Amniotic epithelial cell (primary cell): ENCODE measurements at regions not wholly inside any gene's neighbourhood (a gene's known extent, or its start where the extent isn't known, plus 50 kb on each side); places are given as distances from the start of the nearest gene placed in this dataset.

Experiments
- DNase-seq: peaks from one replicate; pipeline ENCODE4 v3.0.0-alpha.2; 2010; ENCODE audit warnings: low read depth

DNA sequence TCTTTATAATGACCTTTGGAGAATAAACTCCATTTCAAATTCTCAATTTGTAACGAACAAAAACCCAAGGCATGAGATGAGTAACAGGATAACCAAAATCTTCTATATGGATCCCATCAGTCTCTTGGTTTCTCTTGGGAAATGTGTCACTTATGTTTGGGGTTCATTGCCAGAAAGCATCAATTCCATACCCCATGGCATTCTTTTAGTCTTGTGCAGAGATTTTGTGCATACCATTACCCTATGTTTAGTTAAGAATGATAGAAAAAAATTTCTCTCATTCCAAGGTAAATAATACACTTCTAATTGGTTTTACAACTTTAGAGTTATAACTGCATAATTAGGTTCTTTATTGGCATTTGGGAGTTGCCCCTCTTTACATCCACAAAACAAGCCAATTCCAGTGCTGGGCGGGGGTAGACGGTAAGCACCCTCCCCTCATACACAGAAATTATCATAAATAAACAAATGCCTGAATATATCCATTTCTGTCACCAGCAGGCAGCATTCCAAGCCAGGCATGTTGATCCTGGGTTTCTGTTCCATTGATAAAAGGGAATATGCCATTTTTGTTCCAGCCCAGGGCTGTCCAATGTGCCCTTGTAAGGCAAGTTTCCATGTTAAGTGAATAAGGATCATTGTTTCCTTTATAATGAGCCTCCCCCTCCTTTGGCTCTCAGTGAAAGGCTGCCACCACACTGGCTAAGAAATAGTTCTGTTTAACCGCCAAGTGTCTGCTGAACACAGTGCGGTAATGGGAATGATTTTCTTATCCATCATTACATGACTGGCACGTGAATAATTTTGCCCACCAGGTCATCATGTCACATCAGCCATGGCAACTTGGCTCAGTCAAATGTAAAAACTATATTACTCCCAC lies 680.1 kb upstream of the ZEB2 start:
- no peak for DNase-seq

DNA sequence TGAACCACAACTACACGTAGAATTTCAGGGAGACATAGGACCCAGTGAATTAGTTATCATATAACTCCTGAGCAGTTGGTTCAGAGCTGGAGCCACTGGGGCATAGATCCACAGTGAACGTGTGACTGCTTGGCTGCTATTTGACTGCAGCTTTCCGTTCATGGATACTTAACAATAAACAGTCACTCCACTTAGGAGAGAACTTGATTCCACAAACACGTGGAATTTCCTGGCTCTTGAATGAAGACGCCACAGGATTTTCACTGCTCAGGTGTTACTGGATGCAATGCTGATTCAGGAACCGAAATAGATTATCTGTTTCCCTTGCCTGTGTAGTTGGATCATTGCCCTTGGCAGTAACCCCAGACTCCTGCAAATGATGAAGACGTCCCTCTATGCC lies 679.1 kb upstream of the ZEB2 start:
- no peak for DNase-seq

DNA sequence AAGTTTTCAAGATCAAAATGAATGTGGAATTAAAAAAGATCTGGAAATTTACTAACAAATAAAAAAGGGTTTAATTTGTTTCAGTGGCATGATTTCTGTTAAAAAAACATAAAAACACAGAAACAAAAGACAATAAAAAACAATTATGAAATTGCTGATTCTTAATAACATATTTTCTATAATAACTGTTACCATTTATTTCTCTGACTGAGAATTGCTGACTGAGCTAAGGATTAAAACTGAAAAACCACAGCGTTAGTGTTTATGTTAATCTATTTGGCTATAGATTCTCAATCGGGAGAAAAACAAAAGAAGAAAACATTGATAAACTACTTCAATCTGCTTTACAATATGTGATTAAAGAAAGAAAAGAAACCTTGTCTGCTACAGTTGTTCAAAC lies 678.6 kb upstream of the ZEB2 start:
- no peak for DNase-seq

DNA sequence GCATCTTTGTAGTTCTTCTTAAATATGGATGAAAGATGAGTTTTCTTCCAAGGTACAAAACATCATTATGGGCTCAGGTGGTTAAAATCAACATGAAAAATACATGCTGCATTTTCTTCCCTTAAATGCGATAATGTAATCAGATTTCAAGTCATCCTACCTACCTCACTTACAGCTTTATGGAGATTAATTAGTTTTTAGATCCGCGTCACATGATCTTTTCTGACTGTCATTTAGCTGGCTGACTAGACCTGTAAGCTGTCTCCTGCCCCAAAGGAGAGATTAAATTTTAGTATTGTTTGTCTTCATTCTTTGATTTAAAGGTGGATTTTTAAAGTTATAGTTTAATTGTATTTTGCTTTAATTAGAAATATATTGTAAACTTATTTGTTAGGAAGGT lies 678.0 kb upstream of the ZEB2 start:
- no peak for DNase-seq

DNA sequence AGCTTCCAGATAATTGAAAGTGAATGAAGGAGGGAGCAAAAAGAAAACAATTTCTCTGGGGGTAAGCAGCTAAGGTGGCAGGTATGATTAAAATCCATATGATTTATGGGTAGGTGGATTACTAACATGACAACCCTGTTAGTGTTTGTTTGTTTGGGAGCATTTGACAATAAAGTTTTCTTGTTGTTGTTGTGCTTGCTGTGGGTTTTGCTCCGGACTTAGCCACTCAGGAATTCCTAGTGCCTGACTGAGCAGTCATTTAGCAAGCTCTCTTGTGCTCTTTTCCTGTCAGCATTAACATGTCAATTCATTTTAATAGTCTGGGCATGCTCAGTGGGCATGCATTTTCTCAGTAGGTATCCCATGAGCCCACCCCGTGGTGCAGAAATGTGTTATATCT lies 674.8 kb upstream of the ZEB2 start:
- DNase-seq: peak; percentile 47

DNA sequence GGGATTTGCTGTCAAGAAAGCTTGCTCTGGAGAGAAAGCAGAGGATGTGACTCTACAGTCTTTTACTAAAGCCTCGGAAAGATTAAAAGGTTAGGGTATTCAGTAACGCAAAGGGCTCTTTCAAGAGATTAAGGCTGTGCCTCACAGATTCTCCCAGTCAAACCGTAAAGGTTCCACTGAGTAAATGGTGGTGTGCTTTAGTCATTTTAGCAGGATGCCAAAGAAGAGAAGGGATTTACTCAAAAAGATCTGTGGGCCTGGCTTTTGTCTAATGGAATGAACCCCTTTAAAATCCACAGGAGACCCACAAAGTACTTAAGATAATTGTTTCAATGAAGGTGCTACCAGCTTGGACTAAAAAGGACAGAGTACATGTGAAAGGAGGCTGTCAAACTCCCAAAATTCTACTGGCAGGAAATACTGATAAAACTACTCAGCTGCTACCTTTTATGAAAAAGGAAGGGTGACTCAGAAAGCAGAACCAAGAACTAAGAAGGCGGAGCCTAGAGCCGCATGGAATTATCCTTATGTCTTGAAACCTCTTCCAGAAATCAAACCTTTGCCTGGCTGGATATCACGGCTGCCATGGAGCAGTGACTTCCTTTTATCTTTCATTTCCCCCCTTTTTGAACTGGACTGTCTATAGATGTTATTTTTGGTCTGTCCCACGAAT lies 670.2 kb upstream of the ZEB2 start:
- peak; percentile 22 for DNase-seq

DNA sequence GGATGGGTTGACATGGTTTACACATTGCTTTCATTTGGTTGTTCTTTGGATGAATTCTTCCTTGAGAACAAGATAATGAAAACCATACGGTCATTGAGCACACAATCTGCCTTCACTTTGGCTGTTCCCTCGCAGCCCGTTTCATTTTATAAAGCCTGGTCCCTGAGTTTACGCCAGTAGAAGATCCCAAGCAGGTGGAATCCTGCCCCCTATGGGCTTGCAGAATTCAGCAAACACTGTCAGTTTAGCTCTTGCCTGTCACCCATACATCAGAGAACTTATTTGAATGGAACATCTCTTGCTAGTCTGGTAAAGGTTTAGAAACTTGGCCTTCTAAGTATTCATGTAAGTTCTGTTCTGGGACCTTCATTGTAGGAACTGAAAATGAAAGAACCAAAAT lies 666.4 kb upstream of the ZEB2 start:
- no peak for DNase-seq

DNA sequence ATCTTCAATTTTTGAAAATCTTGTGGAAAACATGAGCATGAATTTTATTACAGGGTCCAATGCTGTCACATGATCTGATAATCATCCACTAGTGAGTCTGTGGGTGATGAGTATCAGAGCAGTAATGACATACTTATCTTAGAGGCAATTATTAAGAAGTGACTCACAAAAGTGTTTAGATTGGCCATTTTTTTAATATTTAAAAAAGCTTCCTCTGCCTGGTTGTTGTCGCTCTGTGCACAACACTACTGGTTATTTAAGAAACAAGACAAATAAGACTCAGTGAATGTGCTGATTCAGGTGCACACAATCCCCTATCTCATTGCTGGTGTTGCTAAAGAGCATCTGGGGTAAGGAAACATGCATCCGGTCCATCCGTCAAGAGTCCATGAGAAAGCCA lies 665.8 kb upstream of the ZEB2 start:
- peak; percentile 73 for DNase-seq

DNA sequence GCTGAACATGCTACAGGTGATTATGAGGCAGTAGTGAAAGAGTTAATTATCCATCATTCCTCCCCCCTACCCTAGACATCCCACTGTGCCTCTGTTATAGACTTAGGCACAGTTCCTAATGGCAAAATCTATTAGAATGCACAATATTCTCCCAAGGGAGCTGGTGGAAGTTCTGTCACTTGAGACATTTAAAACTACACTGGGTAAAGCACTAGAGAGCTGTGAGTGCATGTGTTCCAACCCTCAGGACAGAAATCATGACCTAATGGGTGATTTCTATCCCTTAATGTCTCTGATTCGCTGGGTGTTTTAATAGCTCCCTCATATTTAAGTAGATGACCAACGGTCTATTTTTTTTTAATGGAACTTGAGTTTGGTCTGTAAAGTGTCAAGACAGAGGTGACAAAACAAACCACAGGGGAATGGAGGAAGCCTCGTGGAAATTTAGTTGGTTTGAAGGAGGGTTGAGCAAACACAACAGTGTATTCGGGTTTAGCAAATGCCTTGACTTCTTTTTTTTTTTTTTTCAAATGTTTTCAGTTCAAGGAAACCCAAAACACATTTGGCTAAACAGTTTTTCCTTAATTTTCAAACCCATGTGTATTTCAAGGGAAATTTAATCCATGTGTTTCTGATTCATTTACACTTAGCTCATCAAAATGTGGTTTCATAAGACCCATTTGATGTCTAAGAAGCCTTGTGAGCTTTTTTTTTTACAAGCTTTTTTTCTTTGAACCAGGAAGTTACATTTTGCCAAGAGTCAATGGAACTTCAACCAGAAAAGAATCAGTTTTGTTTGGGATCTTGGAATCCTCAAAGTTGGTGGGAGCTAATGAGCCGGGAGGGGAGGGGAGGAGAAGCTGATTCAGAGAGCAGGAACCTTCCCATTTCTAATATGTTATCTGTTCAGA lies 665.1 kb upstream of the ZEB2 start:
- DNase-seq: peak; percentile 65

DNA sequence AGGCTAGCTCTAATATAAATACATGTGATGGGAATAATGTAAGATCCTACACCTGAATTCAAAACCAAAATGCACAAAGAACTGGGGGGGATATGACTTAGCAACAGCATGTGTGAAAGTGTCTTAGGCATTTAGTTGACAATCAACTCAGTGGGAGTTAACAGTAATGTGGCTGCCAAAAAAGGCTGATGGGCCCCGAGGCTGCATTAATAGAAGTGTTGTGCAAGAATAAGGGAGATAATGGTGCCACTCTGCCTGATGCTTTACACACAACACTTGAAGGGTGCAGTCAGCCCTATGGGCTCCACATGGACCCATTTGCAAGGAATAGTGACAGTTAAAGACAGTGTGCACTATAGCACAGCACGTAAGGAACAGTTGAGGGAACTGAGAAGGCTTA lies 649.4 kb upstream of the ZEB2 start:
- no peak for DNase-seq

DNA sequence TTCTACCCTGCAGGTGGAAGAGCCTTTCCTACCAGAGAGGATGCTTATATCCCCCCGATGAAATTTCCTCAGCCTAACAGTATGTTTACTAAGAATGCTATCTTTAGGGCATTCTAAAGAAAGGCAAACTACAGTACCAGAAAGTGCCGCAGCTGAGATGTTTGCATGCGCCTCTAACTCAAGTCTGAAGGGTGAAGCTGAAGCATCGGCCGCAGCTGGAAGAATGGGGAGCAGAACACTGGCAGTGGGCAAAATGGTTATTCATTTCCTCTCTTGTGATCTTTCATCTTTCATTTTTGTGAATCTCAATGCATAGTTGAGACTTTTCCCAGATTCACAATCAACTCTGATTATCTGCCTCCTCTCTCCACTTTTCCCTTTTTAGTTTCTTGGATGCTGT lies 648.2 kb upstream of the ZEB2 start:
- DNase-seq: no peak

DNA sequence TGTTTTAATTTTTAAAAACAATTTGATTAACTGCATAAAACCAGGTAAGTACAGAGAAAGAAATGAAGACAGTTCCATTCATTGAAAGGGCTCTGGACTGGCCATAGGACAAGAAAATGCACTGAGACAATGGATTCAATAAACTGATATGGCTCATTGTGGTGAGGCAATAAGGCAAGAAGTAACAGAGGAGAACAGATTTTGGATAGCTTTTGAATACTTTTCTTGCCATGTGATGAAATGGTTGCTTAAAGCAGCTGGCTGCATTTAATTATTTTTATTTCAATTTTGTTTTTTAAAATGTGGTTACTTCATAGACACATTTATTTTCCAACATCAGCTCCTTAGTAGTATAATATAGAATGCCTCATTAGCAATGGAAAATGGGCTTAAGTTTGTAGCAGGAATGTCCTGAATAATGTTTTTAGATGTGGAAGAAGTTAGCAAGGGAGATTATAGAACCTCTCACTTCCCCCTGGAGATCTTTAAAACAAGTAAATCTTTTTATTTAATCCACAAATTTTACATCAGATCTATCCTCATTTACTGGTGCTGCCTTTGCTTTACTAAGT lies 646.9 kb upstream of the ZEB2 start:
- DNase-seq: no peak

DNA sequence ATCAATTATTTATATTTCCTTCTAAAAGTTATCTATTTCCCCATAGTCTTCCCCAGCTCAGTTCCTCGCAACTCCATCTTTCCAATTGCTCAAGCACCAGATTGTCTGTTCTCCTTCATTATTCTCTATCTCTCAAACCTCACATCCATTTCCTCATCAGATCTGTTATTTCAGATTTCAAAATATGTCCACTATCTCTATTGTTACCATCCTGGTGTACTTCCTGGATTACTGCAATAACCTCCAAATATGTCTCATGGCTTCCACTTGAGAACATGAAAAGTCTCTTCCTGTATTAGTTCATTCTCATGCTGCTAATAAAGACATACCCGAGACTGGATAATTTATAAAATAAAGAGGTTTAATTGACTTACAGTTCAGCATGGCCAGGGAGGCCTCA lies 641.7 kb upstream of the ZEB2 start:
- DNase-seq: peak; percentile 72

DNA sequence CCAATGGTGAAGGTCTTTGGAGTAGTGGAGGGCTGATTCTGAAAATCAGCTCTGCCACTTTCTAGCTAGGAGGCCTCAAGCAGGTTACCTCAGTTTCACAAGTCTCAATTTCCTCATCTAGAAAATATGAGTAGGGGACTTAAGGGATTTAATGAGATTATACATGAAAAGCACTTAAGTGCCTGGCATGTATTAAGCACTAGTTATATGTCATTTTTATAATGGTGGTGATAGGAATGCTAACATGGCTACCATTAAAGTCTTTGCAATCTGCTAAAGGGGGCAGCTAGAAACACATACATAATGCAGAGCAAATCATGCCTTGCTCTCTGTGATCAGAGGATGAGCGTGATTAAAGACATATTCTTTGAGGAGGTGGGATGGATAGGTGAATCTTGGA lies 640.9 kb upstream of the ZEB2 start:
- DNase-seq: peak; percentile 22

DNA sequence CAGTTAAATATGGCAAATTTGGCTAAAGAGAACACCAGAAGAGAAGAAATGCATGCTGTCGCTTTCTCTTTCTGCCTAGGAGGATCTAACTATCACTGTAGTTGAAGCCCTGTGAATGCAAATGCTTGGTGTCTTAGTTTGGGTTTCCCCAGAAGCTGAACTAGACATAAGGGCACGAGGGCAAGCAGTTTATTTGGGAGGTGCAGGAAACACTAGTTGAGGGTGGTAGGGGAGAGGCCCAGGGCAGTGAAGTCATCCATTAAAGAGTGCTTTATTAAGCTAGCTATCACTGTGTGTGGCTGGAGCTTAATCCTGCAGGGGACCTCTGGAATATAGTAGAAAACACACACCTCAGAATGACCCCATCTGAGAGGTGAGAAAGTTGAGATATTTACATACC lies 639.8 kb upstream of the ZEB2 start:
- no peak for DNase-seq

DNA sequence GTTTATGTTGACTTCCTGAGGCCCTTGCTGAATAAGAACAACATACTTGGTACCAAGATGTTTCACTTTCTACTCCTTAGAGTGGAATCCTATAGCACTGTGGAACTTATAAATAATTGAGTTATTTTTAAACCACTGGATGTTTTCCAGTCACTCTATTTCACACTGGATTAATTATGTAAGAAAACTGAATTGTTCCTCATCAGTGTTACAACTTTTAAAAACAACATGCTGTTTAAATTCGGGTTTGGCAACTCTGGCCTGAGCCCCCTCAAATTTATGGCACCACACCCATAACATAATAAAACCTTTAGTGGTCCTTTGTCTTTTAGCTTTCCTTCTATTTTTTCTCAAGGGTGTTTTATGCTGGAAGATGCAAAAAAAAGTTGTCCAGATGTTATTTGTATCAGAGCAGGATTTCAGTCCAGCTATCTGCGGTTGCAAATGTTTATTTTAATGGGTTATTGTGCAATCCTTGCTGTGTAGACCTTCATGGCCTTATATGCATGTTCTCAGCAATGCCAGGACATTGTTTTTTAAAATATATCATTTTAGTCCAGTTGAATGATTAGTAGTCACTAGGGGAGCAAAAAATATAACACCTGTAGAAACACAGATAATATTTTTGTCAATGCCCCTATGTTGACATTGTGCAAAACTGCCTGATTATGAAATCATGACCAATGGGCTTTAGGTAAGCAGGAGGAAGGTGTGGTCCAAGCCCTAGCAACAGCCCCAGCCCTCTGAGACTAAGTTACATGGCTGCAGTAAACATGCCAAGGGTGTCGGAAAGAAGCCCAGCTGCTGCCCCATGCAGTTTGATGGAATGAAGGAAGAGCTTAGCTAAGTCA lies 638.0 kb upstream of the ZEB2 start:
- DNase-seq: peak; percentile 97

DNA sequence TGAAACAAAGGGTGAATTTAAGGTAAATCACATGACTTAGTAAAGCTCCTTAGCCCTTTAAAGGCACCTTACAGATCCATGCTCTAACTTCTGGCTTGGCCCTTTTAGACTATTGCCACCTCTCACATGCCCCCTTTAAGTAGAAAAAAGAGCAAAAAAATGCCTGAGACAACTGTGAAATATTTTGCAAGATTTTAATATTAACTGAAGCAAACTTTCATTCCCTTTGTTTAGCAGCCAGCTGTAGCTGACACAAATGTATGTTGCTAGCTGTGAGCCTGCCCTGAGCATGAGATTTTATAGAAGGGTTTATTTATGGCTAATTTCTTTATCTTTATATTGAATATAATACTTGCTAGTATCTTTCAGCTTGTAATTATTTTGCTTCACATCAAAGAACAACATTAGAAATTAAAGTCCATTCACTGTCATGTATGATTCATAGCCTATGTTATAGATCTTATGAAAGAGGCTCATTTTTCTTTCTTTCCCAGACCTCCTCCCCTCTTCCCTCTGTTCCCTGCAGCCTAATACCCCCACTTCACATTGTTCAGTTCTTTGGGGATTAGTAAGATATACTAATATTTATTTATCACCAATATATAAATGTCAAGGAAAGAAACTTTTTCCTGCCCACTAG lies 637.2 kb upstream of the ZEB2 start:
- no peak for DNase-seq

DNA sequence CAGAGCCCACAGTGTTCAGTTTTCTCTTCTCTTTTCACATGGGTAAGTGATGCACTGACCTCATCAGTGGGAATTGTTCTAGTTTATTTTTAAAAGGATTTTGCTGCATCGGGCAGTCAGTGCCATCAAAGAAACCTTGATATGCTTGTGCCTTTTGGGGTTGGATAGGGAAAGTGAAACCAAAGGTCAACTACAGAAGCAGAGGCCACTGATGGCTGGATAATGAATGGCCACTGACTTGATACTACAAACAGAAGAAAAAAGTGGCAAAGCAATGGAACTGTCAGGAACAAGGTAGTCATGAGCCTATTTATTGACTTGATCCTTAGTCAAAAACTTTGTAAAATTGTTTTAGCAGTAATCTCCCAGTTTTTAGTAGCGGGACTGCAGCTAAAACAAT lies 636.3 kb upstream of the ZEB2 start:
- DNase-seq: no peak

DNA sequence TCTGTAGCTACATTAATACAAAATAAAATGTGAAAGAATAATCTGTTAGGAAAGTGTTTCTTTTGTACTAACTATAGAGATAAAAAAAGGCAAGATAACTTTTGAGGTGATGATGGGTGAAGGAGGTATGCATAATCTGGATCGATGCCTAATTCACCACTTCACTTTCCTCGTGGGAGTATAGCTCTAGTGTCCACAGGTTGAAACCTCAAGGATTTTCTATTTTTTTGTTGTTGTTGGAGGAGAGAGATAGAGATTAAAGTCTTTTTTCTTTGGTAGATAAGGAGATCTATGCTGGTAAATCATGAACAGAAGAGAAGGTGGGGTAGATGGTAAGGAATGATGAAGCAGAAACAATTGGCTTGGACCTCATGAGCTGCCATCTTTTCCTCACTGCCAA lies 635.3 kb upstream of the ZEB2 start:
- peak; percentile 68 for DNase-seq

DNA sequence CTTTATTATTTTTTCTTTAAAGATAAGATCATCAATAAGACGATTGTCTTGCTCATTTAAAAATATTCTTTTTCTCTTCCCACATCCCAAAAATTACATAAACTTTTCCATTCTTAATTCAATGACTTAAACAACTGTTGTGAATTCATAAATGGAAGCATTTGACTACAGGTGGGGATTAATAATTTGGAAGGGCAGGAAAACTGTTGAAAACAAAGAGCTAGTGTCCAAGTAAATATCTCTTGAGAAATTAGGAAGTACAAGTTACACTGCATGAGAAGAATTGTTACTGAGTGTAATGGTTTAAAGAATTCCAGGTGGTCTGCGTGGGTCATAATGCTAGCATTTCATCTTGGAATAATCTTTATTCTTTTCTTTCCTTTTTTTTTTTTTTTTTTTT lies 634.8 kb upstream of the ZEB2 start:
- DNase-seq: no peak

DNA sequence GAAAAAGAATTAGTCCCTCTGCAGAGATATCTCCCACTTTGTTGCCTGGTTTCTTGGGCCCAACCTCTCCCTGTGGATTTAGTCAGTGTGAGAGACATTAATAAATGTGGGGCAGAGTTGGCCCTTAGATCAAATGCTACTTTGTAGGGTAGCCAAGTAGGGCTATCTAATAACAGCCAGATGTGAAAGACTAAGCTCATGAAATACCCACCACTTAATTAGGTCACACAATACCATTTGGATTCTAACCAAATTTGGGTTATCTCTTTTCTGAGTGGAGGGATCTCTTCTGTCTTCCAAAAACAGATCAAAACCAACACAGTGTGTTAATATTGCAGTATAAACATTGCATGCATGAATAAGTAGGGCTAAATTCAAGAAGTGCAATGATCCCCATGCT lies 626.8 kb upstream of the ZEB2 start:
- no peak for DNase-seq
